ENCODE measurements at regions not wholly inside any gene's neighbourhood (a gene's known extent, or its start where the extent isn't known, plus 50 kb on each side); places are given as distances from the start of the nearest gene placed in this dataset.

- TF ChIP-seq EZH2 (IDR thresholded peaks at IDR 0.05): no peak
- TF ChIP-seq POLR2AphosphoS5 (IDR thresholded peaks at IDR 0.05; ENCODE audit: borderline replicate concordance, low read depth, low read length): no peak
- no peak for TF ChIP-seq FOXP2 (optimal IDR thresholded peaks at IDR 0.05; ENCODE audit: control extremely low read depth, extremely low read length, insufficient read depth)
Observed at GRCh38 chr2:105691947-105692390, 52.7 kb upstream of the NCK2 start.

Data from SK-N-MC (cell line).